ENCODE measurements at regions not wholly inside any gene's neighbourhood (a gene's known extent, or its start where the extent isn't known, plus 50 kb on each side); places are given as distances from the start of the nearest gene placed in this dataset.
"Not testable (repeated sequence)": the region's sequence is repeated elsewhere in the genome, so short reads cannot be mapped to it uniquely, and the experiment has no call there.

GRCh38 chr20:4465212-4465611 lies 216.1 kb upstream of the ADRA1D start:
- Mint-ChIP-seq H3K4me3 (no peak overlapping the region), H3K4me1 (no peaks in the 10 kb centered on the region), H3K9me3 (ENCODE audit: insufficient read depth) (no peaks in the 10 kb centered on the region), H3K27me3 (peaks cover 6% of the 10 kb centered on the region), H3K27ac (no peak overlapping the region)
- TF ChIP-seq CTCF (IDR thresholded peaks at IDR 0.05), result no peak
- no peak for TF ChIP-seq EZH2 (IDR thresholded peaks at IDR 0.05; ENCODE audit: borderline replicate concordance, insufficient read depth, low read depth, low read length, poor library complexity, severe bottlenecking)
- no peak for ATAC-seq (ENCODE audit: low read depth)
- Histone ChIP-seq H3K27me3 (replicated peaks in 1 of 4; ENCODE audit: control extremely low read depth in 1 of 4, control insufficient read depth in 3 of 4, insufficient read depth in 4 of 4, low read length in 3 of 4) (no peaks in the 10 kb centered on the region), H3K9me3 (ENCODE audit: control extremely low read depth in 1 of 3, control insufficient read depth in 2 of 3, insufficient read depth in 1 of 3, low read length in 2 of 3) (no peaks in the 10 kb centered on the region), H3K4me2 (replicated peaks; ENCODE audit: low read depth, low read length, poor library complexity, severe bottlenecking) (no peak overlapping the region), H3K27ac (ENCODE audit: low read length in 2 of 2) (no peak overlapping the region), H3K79me2 (ENCODE audit: control insufficient read depth, insufficient read depth, low read length) (no peaks in the 10 kb centered on the region), H4K20me1 (ENCODE audit: control insufficient read depth, insufficient read depth, low read length, poor library complexity, severe bottlenecking) (no peaks in the 10 kb centered on the region), H3K36me3 (replicated peaks in 1 of 2; ENCODE audit: control extremely low read depth in 1 of 2, control insufficient read depth in 1 of 2, extremely low read depth in 1 of 2, insufficient read depth in 2 of 2, low read length in 1 of 2) (no peaks in the 10 kb centered on the region), H3K4me1 (ENCODE audit: control insufficient read depth in 2 of 2, insufficient read depth in 2 of 2, low read length in 2 of 2) (no peaks in the 10 kb centered on the region), H3K4me3 (ENCODE audit: control extremely low read depth in 1 of 5, extremely low read depth in 1 of 5, insufficient read depth in 1 of 5, low read depth in 2 of 5, low read length in 4 of 5) (no peak overlapping the region), H3K9ac (ENCODE audit: low read length) (no peak overlapping the region), H2AFZ (ENCODE audit: insufficient read depth, low read depth, low read length, poor library complexity, severe bottlenecking) (no peak overlapping the region)
- CTCF ChIA-PET, result no interaction called here
- no CpG with 5 or more reads among the region's 1 CpG for WGBS (ENCODE audit: insufficient coverage)
- intact Hi-C loops (cut with micrococcal nuclease), result no loop called here
- DNase-seq, result no peak
- POLR2A ChIA-PET, result no interaction called here

GRCh38 chr20:4462801-4463200 lies 213.7 kb upstream of the ADRA1D start:
- H3K4me1 ChIP-seq (ENCODE audit: control insufficient read depth in 2 of 2, insufficient read depth in 2 of 2, low read length in 2 of 2); H4K20me1 ChIP-seq (ENCODE audit: control insufficient read depth, insufficient read depth, low read length, poor library complexity, severe bottlenecking); H3K4me3 ChIP-seq (ENCODE audit: control extremely low read depth in 1 of 5, extremely low read depth in 1 of 5, insufficient read depth in 1 of 5, low read depth in 2 of 5, low read length in 4 of 5); H3K9me3 ChIP-seq (ENCODE audit: control extremely low read depth in 1 of 3, control insufficient read depth in 2 of 3, insufficient read depth in 1 of 3, low read length in 2 of 3); H2AFZ ChIP-seq (ENCODE audit: insufficient read depth, low read depth, low read length, poor library complexity, severe bottlenecking); CTCF ChIA-PET; H3K27me3 Mint-ChIP-seq; H3K9ac ChIP-seq (ENCODE audit: low read length); H3K27ac Mint-ChIP-seq; H3K36me3 ChIP-seq (replicated peaks in 1 of 2; ENCODE audit: control extremely low read depth in 1 of 2, control insufficient read depth in 1 of 2, extremely low read depth in 1 of 2, insufficient read depth in 2 of 2, low read length in 1 of 2); H3K27ac ChIP-seq (ENCODE audit: low read length in 2 of 2); DNase-seq; H3K79me2 ChIP-seq (ENCODE audit: control insufficient read depth, insufficient read depth, low read length); H3K9me3 Mint-ChIP-seq (ENCODE audit: insufficient read depth); H3K4me1 Mint-ChIP-seq; intact Hi-C loops (cut with micrococcal nuclease); H3K27me3 ChIP-seq (replicated peaks in 1 of 4; ENCODE audit: control extremely low read depth in 1 of 4, control insufficient read depth in 3 of 4, insufficient read depth in 4 of 4, low read length in 3 of 4); ATAC-seq (ENCODE audit: low read depth); POLR2A ChIA-PET; H3K4me2 ChIP-seq (replicated peaks; ENCODE audit: low read depth, low read length, poor library complexity, severe bottlenecking); H3K4me3 Mint-ChIP-seq: not testable (repeated sequence)
- WGBS (ENCODE audit: insufficient coverage), result no CpG with 5 or more reads among the region's 1 CpG

Data from B cell (primary cell).